Caco-2 (cell line): ENCODE measurements at regions not wholly inside any gene's neighbourhood (a gene's known extent, or its start where the extent isn't known, plus 50 kb on each side); places are given as distances from the start of the nearest gene placed in this dataset.

Source experiments
- BruUV-seq: library from RNA; stranded (reverse); fragments of 400-500 nt; replicated peaks from 2 replicates; lab custom pipeline; 2021; lab: Mats Ljungman, UMichigan
- CTCF ChIA-PET: fragments of 300-600 bp; sonication (Branson Sonifier 250); formaldehyde crosslinking; loops from one replicate; lab custom pipeline; 2022; ENCODE audit warnings: antibody characterized with exemption; lab: Charles Lee
- POLR2A ChIA-PET: fragments of 300-600 bp; sonication (Branson Sonifier 250); formaldehyde crosslinking; loops from one replicate; lab custom pipeline; 2022; ENCODE audit warnings: antibody characterized with exemption; lab: Charles Lee
- DNase-seq, 2 experiments: peaks; one replicate each; pipeline versions ENCODE4 v3.0.0 to v3.0.0-alpha.2; 2020 to 2022
- H3K27me3 ChIP-seq: replicated peaks from 2 replicates; pipeline ENCODE4 v1.6.0; 2011; ENCODE audit warnings: low read length; ENCODE audit not compliant: control insufficient read depth, insufficient read depth
- H3K36me3 ChIP-seq: 2 replicates; pipeline ENCODE4 v1.5.1; 2011; ENCODE audit warnings: low read length; ENCODE audit not compliant: control insufficient read depth, insufficient read depth
- H3K4me1 ChIP-seq: fragments of 250-450 bp; sonication (Bioruptor Pico); 2 replicates; pipeline ENCODE4 v1.5.1; 2020; ENCODE audit warnings: mild to moderate bottlenecking
- H3K4me3 ChIP-seq: 2 replicates; pipeline ENCODE4 v1.5.1; 2011; ENCODE audit warnings: low read depth, mild to moderate bottlenecking, control low read depth, low read length
- H3K9me3 ChIP-seq: fragments of 250-450 bp; sonication (Bioruptor Pico); 2 replicates; pipeline ENCODE4 v1.5.1; 2020; ENCODE audit warnings: mild to moderate bottlenecking, moderate library complexity
- H3K27ac Mint-ChIP-seq: one replicate; pipeline ENCODE4 v1.8.0; 2022; ENCODE audit warnings: mixed read lengths; ENCODE audit not compliant: unreplicated experiment
- H3K27me3 Mint-ChIP-seq: one replicate; pipeline ENCODE4 v1.8.0; 2022; ENCODE audit warnings: mixed read lengths; ENCODE audit not compliant: insufficient read depth, unreplicated experiment
- H3K36me3 Mint-ChIP-seq: one replicate; pipeline ENCODE4 v1.8.0; 2022; ENCODE audit warnings: mild to moderate bottlenecking, mixed read lengths; ENCODE audit not compliant: insufficient read depth, unreplicated experiment
- H3K4me1 Mint-ChIP-seq: one replicate; pipeline ENCODE4 v1.8.0; 2022; ENCODE audit warnings: low read depth, mixed read lengths; ENCODE audit not compliant: unreplicated experiment
- H3K4me3 Mint-ChIP-seq: one replicate; pipeline ENCODE4 v1.8.0; 2022; ENCODE audit warnings: mild to moderate bottlenecking, moderate library complexity, mixed read lengths; ENCODE audit not compliant: unreplicated experiment
- H3K9me3 Mint-ChIP-seq: one replicate; pipeline ENCODE4 v1.8.0; 2022; ENCODE audit warnings: mixed read lengths; ENCODE audit not compliant: unreplicated experiment
- intact Hi-C: fragments of 100-400 bp; cut with micrococcal nuclease; formaldehyde crosslinking; loops from one replicate; pipeline ENCODE4 v1.10.0; 2022; ENCODE audit not compliant: unreplicated experiment
- TF ChIP-seq, protein P1 (sequence below), 2 experiments: fragments of 200-600 bp in 1 of 2; IDR thresholded peaks; 1 replicate in 1 of 2; 2 replicates in 1 of 2; pipeline versions ENCODE4 v1.5.1 to v1.8.0; 2011 to 2022; ENCODE audit warnings: antibody characterized with exemption in 1 of 2, control low read depth in 1 of 2, inconsistent platforms in 1 of 2, low read depth in 1 of 2, low read length in 1 of 2, mild to moderate bottlenecking in 1 of 2, moderate library complexity in 1 of 2; ENCODE audit not compliant: insufficient read depth in 1 of 2, severe bottlenecking in 1 of 2, unreplicated experiment in 1 of 2

DNA sequence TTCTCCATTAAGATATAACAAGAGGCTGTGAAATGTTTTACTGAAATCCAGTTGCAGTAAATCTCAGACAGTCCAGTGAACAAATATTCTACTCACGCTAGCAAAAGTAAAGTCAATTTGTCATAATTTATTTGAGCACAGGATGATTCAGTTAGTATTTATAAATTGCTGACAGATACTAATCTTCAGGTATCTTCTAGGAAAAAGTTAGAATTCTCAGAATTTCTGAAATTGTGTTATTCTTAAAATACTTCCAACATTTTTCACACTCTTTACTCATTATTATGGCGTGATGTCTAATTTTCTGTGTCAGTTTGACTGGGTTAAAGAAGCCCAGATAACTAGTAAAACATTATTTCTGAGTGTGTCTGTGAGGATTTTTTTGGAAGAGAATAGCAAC, 460.2 kb upstream of the ACVR2A start:
- POLR2A ChIA-PET, result no interaction called here
- Histone ChIP-seq H3K4me1 (no peaks in the 10 kb centered on the region), H3K27me3 (no peaks in the 10 kb centered on the region), H3K9me3 (no peaks in the 10 kb centered on the region), H3K4me3 (no peak overlapping the region), H3K36me3 (no peaks in the 10 kb centered on the region)
- TF ChIP-seq, protein P1, sequence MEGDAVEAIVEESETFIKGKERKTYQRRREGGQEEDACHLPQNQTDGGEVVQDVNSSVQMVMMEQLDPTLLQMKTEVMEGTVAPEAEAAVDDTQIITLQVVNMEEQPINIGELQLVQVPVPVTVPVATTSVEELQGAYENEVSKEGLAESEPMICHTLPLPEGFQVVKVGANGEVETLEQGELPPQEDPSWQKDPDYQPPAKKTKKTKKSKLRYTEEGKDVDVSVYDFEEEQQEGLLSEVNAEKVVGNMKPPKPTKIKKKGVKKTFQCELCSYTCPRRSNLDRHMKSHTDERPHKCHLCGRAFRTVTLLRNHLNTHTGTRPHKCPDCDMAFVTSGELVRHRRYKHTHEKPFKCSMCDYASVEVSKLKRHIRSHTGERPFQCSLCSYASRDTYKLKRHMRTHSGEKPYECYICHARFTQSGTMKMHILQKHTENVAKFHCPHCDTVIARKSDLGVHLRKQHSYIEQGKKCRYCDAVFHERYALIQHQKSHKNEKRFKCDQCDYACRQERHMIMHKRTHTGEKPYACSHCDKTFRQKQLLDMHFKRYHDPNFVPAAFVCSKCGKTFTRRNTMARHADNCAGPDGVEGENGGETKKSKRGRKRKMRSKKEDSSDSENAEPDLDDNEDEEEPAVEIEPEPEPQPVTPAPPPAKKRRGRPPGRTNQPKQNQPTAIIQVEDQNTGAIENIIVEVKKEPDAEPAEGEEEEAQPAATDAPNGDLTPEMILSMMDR (IDR thresholded peaks at IDR 0.05; ENCODE audit: insufficient read depth in 1 of 2, low read depth in 1 of 2, low read length in 1 of 2, severe bottlenecking in 1 of 2, unreplicated experiment in 1 of 2), result no peak
- Mint-ChIP-seq H3K4me3 (no peak overlapping the region), H3K9me3 (no peaks in the 10 kb centered on the region), H3K4me1 (no peaks in the 10 kb centered on the region), H3K27ac (no peak overlapping the region), H3K27me3 (no peaks in the 10 kb centered on the region), H3K36me3 (no peaks in the 10 kb centered on the region)
- BruUV-seq, result no TSS peak
- DNase-seq, result no peak
- CTCF ChIA-PET, result no interaction called here
- intact Hi-C loops, result no loop called here

DNA sequence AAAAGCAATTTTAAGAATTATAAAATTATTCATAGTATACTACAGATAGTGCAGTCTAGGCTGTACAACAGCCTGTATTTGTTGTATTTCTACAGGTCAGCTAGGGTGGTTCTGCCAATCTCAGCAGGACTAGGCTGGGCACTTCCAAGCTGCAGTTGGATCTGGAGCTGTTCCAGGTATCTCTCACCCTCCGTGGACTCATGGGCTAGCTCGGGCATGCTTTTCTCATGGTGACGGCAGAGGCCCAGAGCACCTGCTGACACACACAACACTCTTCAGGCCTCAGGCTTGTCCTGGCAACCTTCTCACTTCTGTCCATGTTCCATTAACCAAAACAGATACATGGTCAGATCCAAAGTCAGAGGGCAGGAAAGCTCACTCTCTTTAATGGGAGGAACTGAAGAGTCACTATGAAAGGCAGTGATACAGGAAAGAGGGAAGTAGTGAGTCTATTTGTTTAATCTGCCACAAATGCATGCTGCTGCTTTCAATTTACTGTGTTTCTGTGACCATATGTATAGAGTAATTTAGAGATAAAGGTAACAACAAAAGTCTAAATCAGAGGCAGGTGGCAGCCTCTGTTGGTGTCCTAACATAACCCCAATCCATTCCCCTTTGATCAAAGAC, 462.4 kb upstream of the ACVR2A start:
- TF ChIP-seq, protein P1 (IDR thresholded peaks at IDR 0.05; ENCODE audit: insufficient read depth in 1 of 2, low read depth in 1 of 2, low read length in 1 of 2, severe bottlenecking in 1 of 2, unreplicated experiment in 1 of 2), result no peak
- BruUV-seq, result no TSS peak
- Histone ChIP-seq H3K4me1 (no peaks in the 10 kb centered on the region), H3K4me3 (no peak overlapping the region), H3K27me3 (no peaks in the 10 kb centered on the region), H3K36me3 (no peaks in the 10 kb centered on the region), H3K9me3 (no peaks in the 10 kb centered on the region)
- POLR2A ChIA-PET, result no interaction called here
- H3K9me3 Mint-ChIP-seq, result peaks cover 5% of the 10 kb centered on the region
- H3K4me3 Mint-ChIP-seq, result no peak overlapping the region
- H3K27me3 Mint-ChIP-seq, result no peaks in the 10 kb centered on the region
- no peak overlapping the region for H3K27ac Mint-ChIP-seq
- no peak for DNase-seq
- H3K36me3 Mint-ChIP-seq, result no peaks in the 10 kb centered on the region
- intact Hi-C loops, result no loop called here
- H3K4me1 Mint-ChIP-seq, result no peaks in the 10 kb centered on the region
- CTCF ChIA-PET, result no interaction called here

DNA sequence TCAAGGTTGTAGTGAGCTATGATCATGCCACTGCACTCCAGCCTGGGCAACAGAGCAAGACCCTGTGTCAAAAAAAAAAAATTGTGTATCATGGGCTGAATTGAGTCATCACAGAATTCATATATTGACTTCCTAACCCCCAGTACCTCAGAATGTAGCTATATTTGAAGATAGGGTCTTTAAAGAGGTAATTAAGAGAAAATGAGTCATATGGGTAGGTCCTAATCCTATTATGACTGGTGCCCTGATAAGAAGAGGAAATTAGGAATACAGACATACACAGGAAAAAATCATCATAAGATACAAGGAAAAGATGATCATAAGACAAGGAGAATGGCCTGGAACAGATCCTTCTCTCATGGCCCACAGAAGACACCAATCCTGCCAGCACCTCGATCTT, 466.4 kb upstream of the ACVR2A start:
- DNase-seq, result no peak
- no TSS peak for BruUV-seq
- no peaks in the 10 kb centered on the region for H3K27me3 Mint-ChIP-seq
- ChIA-PET POLR2A (no interaction called here), CTCF (no interaction called here)
- intact Hi-C loops, result no loop called here
- Histone ChIP-seq H3K4me3 (no peak overlapping the region), H3K36me3 (no peaks in the 10 kb centered on the region), H3K9me3 (no peaks in the 10 kb centered on the region), H3K4me1 (peaks cover 11% of the 10 kb centered on the region), H3K27me3 (no peaks in the 10 kb centered on the region; the same call in 1 of the 2 replicates)
- no peak overlapping the region for H3K4me3 Mint-ChIP-seq
- H3K27ac Mint-ChIP-seq, result no peak overlapping the region
- peaks cover 7% of the 10 kb centered on the region for H3K4me1 Mint-ChIP-seq
- TF ChIP-seq, protein P1 (IDR thresholded peaks at IDR 0.05; ENCODE audit: insufficient read depth in 1 of 2, low read depth in 1 of 2, low read length in 1 of 2, severe bottlenecking in 1 of 2, unreplicated experiment in 1 of 2), result no peak
- no peaks in the 10 kb centered on the region for H3K36me3 Mint-ChIP-seq
- H3K9me3 Mint-ChIP-seq, result peaks cover 9% of the 10 kb centered on the region
